Left forelimb (tissue), 1 donor: ENCODE measurements at regions not wholly inside any gene's neighbourhood (a gene's known extent, or its start where the extent isn't known, plus 50 kb on each side); places are given as distances from the start of the nearest gene placed in this dataset.
"Not testable (repeated sequence)": the region's sequence is repeated elsewhere in the genome, so short reads cannot be mapped to it uniquely, and the experiment has no call there.

Source experiments
- DNase-seq: peaks from one replicate; pipeline ENCODE4 v3.0.0-alpha.2; 2018; ENCODE audit warnings: low spot score

GRCh38 chr18:22739061-22739642, 194.0 kb upstream of the RBBP8 start:
- no peak for DNase-seq

- no peak for DNase-seq
Observed at GRCh38 chr18:22739789-22740188, 193.3 kb upstream of the RBBP8 start.

GRCh38 chr18:22741318-22741717, 191.8 kb upstream of the RBBP8 start:
- DNase-seq: no peak

GRCh38 chr18:22742409-22742808, 190.7 kb upstream of the RBBP8 start:
- no peak for DNase-seq

- DNase-seq: no peak
Observed at GRCh38 chr18:22745966-22746365, 187.2 kb upstream of the RBBP8 start.

GRCh38 chr18:22752014-22752413, 181.1 kb upstream of the RBBP8 start:
- no peak for DNase-seq

- DNase-seq: no peak
Observed at GRCh38 chr18:22753130-22753831, 179.8 kb upstream of the RBBP8 start.

GRCh38 chr18:22764005-22764404, 169.1 kb upstream of the RBBP8 start:
- not testable (repeated sequence) for DNase-seq

- no peak for DNase-seq
Observed at GRCh38 chr18:22765896-22766295, 167.2 kb upstream of the RBBP8 start.

GRCh38 chr18:22767653-22768052, 165.5 kb upstream of the RBBP8 start:
- no peak for DNase-seq

- no peak for DNase-seq
Observed at GRCh38 chr18:22773944-22774343, 159.2 kb upstream of the RBBP8 start.

GRCh38 chr18:22778996-22779395, 154.1 kb upstream of the RBBP8 start:
- DNase-seq: no peak

GRCh38 chr18:22783245-22783644, 149.9 kb upstream of the RBBP8 start:
- no peak for DNase-seq

- DNase-seq: no peak
Observed at GRCh38 chr18:22783662-22784076, 149.5 kb upstream of the RBBP8 start.

GRCh38 chr18:22789052-22789451, 144.1 kb upstream of the RBBP8 start:
- DNase-seq: no peak

- DNase-seq: no peak
Observed at GRCh38 chr18:22789600-22789999, 143.5 kb upstream of the RBBP8 start.

- DNase-seq: no peak
Observed at GRCh38 chr18:22790545-22791309, 142.4 kb upstream of the RBBP8 start.

- DNase-seq: no peak
Observed at GRCh38 chr18:22791310-22791610, 141.9 kb upstream of the RBBP8 start.

GRCh38 chr18:22796113-22796512, 137.0 kb upstream of the RBBP8 start:
- DNase-seq: no peak

- no peak for DNase-seq
Observed at GRCh38 chr18:22800551-22800951, 132.6 kb upstream of the RBBP8 start.

- no peak for DNase-seq
Observed at GRCh38 chr18:22813648-22814328, 119.3 kb upstream of the RBBP8 start.

- DNase-seq: no peak
Observed at GRCh38 chr18:22814329-22814703, 118.8 kb upstream of the RBBP8 start.
